C4-2B (cell line): ENCODE measurements at regions not wholly inside any gene's neighbourhood (a gene's known extent, or its start where the extent isn't known, plus 50 kb on each side); places are given as distances from the start of the nearest gene placed in this dataset.

Source experiments
- ZFX ChIP-seq: fragments of 450-650 bp; IDR thresholded peaks from 2 replicates; pipeline ENCODE4 v1.6.1; 2017
- TF ChIP-seq, protein P1 (sequence below): fragments of 450-650 bp; conservative IDR thresholded peaks from 2 replicates; pipeline ENCODE4 v1.5.1; 2017; ENCODE audit warnings: mild to moderate bottlenecking

DNA sequence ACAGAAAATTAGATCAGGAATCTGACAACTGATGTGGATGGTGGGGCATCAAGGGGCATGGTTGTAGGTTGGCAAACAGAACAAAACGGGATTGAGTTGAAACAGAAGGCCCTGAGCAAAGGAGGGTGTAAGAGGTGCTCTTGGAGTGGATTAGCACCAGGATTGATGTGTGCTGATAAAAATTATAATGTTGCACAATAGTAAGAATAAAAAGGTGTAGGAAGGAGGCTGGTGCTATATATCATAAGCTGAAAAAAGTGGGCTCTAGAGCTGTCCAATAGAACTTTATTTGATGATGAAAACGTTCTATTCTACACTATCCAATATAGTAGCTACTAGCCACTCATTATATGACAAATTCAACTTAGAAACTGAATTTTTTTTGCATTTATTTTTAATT lies 263.1 kb upstream of the GYPC start:
- TF ChIP-seq, protein P1, sequence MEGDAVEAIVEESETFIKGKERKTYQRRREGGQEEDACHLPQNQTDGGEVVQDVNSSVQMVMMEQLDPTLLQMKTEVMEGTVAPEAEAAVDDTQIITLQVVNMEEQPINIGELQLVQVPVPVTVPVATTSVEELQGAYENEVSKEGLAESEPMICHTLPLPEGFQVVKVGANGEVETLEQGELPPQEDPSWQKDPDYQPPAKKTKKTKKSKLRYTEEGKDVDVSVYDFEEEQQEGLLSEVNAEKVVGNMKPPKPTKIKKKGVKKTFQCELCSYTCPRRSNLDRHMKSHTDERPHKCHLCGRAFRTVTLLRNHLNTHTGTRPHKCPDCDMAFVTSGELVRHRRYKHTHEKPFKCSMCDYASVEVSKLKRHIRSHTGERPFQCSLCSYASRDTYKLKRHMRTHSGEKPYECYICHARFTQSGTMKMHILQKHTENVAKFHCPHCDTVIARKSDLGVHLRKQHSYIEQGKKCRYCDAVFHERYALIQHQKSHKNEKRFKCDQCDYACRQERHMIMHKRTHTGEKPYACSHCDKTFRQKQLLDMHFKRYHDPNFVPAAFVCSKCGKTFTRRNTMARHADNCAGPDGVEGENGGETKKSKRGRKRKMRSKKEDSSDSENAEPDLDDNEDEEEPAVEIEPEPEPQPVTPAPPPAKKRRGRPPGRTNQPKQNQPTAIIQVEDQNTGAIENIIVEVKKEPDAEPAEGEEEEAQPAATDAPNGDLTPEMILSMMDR, result no peak
- TF ChIP-seq ZFX, result no peak
